SK-N-SH treated with all-trans-retinoic acid at 6 μM for 48 hours (cell line): ENCODE measurements at regions not wholly inside any gene's neighbourhood (a gene's known extent, or its start where the extent isn't known, plus 50 kb on each side); places are given as distances from the start of the nearest gene placed in this dataset.

ENCODE experiments used
- ATAC-seq: fragments of 200-7000 bp; cut with Tn5 transposase; 3 replicates; pipeline ENCODE4 v1.9.1; 2020; ENCODE audit warnings: mild to moderate bottlenecking, moderate library complexity
- ARNTL ChIP-seq: fragments of 450-650 bp; formaldehyde crosslinking; IDR thresholded peaks from 2 replicates; pipeline ENCODE4 v1.5.0; 2020; ENCODE audit warnings: low read depth, mild to moderate bottlenecking, moderate library complexity, borderline replicate concordance
- BACH2 ChIP-seq: fragments of 250-450 bp; sonication (Bioruptor Pico); IDR thresholded peaks from 2 replicates; pipeline ENCODE4 v1.9.0; 2021; ENCODE audit warnings: mild to moderate bottlenecking, borderline replicate concordance
- CSDC2 ChIP-seq: fragments of 250-450 bp; sonication (Bioruptor Pico); IDR thresholded peaks from 2 replicates; pipeline ENCODE4 v1.5.0; 2020; ENCODE audit warnings: mild to moderate bottlenecking, moderate library complexity
- ESRRG ChIP-seq: fragments of 250-450 bp; sonication (Bioruptor Pico); IDR thresholded peaks from 2 replicates; pipeline ENCODE4 v1.6.1; 2021; ENCODE audit warnings: mild to moderate bottlenecking
- GLIS3 ChIP-seq: fragments of 250-450 bp; sonication (Bioruptor Pico); IDR thresholded peaks from 2 replicates; pipeline ENCODE4 v1.5.0; 2020; ENCODE audit warnings: mild to moderate bottlenecking, moderate library complexity
- ISL1 ChIP-seq: fragments of 250-450 bp; sonication (Bioruptor Pico); IDR thresholded peaks from 2 replicates; pipeline ENCODE4 v2.1.2; 2022; ENCODE audit warnings: mild to moderate bottlenecking, moderate library complexity
- RARB ChIP-seq: fragments of 250-450 bp; sonication (Bioruptor Pico); IDR thresholded peaks from 2 replicates; pipeline ENCODE4 v1.8.0; 2021; ENCODE audit warnings: mild to moderate bottlenecking, moderate library complexity
- ZC3H10 ChIP-seq: fragments of 250-450 bp; sonication (Bioruptor Pico); IDR thresholded peaks from 2 replicates; pipeline ENCODE4 v1.5.1; 2021; ENCODE audit warnings: mild to moderate bottlenecking, moderate library complexity
- ZFP3 ChIP-seq: fragments of 250-450 bp; sonication (Bioruptor Pico); IDR thresholded peaks from 2 replicates; pipeline ENCODE4 v1.5.0; 2020; ENCODE audit warnings: mild to moderate bottlenecking, moderate library complexity
- ZFP30 ChIP-seq: fragments of 450-650 bp; formaldehyde crosslinking; IDR thresholded peaks from 2 replicates; pipeline ENCODE4 v1.5.0; 2022; ENCODE audit warnings: mild to moderate bottlenecking, moderate library complexity
- ZNF565 ChIP-seq: fragments of 450-650 bp; formaldehyde crosslinking; conservative IDR thresholded peaks from 2 replicates; pipeline ENCODE4 v1.5.0; 2020; ENCODE audit warnings: low read depth, mild to moderate bottlenecking, moderate library complexity
- ZNF8 ChIP-seq: fragments of 450-650 bp; formaldehyde crosslinking; IDR thresholded peaks from 2 replicates; pipeline ENCODE4 v1.5.0; 2020; ENCODE audit warnings: mild to moderate bottlenecking, moderate library complexity
- TF ChIP-seq, protein P1 (sequence below): fragments of 250-450 bp; sonication (Bioruptor Pico); IDR thresholded peaks from 2 replicates; pipeline ENCODE4 v1.5.1; 2020; ENCODE audit warnings: low read depth, mild to moderate bottlenecking, moderate library complexity
- TF ChIP-seq, protein P2 (sequence below): fragments of 250-450 bp; sonication (Bioruptor Pico); IDR thresholded peaks from 2 replicates; pipeline ENCODE4 v1.5.0; 2020; ENCODE audit warnings: mild to moderate bottlenecking, moderate library complexity
- TF ChIP-seq, protein P3 (sequence below): fragments of 250-450 bp; sonication (Bioruptor Pico); IDR thresholded peaks from 2 replicates; pipeline ENCODE4 v1.5.1; 2021; ENCODE audit warnings: mild to moderate bottlenecking, moderate library complexity
- TF ChIP-seq, protein P4 (sequence below): fragments of 250-450 bp; sonication (Bioruptor Pico); IDR thresholded peaks from 2 replicates; pipeline ENCODE4 v1.8.0; 2020; ENCODE audit warnings: mild to moderate bottlenecking, moderate library complexity, borderline replicate concordance

DNA sequence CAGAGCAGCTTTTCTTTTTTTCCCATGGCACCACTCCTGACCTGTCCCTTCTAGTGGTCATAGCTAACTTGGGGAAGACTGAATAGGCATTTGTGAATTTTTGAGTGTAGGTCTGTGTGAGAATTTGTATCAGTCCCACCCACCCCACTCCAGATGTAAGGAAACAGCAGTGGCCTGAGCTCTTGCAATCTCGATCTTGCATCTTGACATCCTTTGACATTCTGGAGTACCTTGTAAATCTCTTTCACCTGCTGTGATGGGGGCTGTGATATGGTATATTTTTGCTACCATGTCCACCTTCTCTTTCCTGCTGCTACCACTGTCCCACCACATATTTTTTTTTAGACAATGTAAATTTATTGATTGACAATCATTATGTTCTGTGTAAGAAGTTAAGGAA, 289.3 kb downstream of the MAP2K6 start:
- ATAC-seq, result no peak

DNA sequence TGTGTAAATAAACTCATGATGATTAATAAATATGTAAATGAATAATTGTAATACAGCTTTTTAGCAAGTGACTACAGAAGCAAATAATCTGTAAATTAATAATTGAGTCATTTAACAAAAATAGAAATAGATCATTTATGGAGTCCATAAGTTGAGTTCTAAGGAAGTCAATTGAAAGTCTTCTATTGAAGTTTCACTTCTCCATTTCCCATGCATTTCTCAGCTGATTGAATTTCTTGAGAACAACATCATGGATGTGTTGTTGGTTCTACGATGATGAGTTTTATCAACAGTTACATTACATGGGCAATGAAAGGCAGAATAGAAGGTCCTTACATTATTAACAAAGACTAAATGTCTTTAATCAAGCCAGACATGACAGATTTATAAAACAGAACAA, 290.4 kb downstream of the MAP2K6 start:
- no peak for ATAC-seq
- TF ChIP-seq ISL1 (CRISPR knock-in tag) (no peak), ZNF8 (no peak)
- TF ChIP-seq, protein P1, sequence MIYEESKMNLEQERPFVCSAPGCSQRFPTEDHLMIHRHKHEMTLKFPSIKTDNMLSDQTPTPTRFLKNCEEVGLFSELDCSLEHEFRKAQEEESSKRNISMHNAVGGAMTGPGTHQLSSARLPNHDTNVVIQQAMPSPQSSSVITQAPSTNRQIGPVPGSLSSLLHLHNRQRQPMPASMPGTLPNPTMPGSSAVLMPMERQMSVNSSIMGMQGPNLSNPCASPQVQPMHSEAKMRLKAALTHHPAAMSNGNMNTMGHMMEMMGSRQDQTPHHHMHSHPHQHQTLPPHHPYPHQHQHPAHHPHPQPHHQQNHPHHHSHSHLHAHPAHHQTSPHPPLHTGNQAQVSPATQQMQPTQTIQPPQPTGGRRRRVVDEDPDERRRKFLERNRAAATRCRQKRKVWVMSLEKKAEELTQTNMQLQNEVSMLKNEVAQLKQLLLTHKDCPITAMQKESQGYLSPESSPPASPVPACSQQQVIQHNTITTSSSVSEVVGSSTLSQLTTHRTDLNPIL (CRISPR knock-in tag), result no peak

More for the DNA sequence above, 289.3 kb downstream of the MAP2K6 start:
- TF ChIP-seq ZFP3 (CRISPR knock-in tag) (no peak), GLIS3 (CRISPR knock-in tag) (no peak), RARB (CRISPR knock-in tag) (no peak), BACH2 (CRISPR knock-in tag) (no peak), ESRRG (no peak), ARNTL (CRISPR knock-in tag) (no peak), ZFP30 (CRISPR knock-in tag) (no peak), ISL1 (CRISPR knock-in tag) (no peak)
- TF ChIP-seq, protein P2, sequence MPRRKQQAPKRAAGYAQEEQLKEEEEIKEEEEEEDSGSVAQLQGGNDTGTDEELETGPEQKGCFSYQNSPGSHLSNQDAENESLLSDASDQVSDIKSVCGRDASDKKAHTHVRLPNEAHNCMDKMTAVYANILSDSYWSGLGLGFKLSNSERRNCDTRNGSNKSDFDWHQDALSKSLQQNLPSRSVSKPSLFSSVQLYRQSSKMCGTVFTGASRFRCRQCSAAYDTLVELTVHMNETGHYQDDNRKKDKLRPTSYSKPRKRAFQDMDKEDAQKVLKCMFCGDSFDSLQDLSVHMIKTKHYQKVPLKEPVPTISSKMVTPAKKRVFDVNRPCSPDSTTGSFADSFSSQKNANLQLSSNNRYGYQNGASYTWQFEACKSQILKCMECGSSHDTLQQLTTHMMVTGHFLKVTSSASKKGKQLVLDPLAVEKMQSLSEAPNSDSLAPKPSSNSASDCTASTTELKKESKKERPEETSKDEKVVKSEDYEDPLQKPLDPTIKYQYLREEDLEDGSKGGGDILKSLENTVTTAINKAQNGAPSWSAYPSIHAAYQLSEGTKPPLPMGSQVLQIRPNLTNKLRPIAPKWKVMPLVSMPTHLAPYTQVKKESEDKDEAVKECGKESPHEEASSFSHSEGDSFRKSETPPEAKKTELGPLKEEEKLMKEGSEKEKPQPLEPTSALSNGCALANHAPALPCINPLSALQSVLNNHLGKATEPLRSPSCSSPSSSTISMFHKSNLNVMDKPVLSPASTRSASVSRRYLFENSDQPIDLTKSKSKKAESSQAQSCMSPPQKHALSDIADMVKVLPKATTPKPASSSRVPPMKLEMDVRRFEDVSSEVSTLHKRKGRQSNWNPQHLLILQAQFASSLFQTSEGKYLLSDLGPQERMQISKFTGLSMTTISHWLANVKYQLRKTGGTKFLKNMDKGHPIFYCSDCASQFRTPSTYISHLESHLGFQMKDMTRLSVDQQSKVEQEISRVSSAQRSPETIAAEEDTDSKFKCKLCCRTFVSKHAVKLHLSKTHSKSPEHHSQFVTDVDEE, result no peak
- TF ChIP-seq, protein P3, sequence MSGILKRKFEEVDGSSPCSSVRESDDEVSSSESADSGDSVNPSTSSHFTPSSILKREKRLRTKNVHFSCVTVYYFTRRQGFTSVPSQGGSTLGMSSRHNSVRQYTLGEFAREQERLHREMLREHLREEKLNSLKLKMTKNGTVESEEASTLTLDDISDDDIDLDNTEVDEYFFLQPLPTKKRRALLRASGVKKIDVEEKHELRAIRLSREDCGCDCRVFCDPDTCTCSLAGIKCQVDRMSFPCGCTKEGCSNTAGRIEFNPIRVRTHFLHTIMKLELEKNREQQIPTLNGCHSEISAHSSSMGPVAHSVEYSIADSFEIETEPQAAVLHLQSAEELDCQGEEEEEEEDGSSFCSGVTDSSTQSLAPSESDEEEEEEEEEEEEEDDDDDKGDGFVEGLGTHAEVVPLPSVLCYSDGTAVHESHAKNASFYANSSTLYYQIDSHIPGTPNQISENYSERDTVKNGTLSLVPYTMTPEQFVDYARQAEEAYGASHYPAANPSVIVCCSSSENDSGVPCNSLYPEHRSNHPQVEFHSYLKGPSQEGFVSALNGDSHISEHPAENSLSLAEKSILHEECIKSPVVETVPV (CRISPR knock-in tag), result no peak
- TF ChIP-seq, protein P1 (CRISPR knock-in tag), result no peak
- TF ChIP-seq, protein P4, sequence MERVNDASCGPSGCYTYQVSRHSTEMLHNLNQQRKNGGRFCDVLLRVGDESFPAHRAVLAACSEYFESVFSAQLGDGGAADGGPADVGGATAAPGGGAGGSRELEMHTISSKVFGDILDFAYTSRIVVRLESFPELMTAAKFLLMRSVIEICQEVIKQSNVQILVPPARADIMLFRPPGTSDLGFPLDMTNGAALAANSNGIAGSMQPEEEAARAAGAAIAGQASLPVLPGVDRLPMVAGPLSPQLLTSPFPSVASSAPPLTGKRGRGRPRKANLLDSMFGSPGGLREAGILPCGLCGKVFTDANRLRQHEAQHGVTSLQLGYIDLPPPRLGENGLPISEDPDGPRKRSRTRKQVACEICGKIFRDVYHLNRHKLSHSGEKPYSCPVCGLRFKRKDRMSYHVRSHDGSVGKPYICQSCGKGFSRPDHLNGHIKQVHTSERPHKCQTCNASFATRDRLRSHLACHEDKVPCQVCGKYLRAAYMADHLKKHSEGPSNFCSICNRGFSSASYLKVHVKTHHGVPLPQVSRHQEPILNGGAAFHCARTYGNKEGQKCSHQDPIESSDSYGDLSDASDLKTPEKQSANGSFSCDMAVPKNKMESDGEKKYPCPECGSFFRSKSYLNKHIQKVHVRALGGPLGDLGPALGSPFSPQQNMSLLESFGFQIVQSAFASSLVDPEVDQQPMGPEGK (CRISPR knock-in tag), result no peak

DNA sequence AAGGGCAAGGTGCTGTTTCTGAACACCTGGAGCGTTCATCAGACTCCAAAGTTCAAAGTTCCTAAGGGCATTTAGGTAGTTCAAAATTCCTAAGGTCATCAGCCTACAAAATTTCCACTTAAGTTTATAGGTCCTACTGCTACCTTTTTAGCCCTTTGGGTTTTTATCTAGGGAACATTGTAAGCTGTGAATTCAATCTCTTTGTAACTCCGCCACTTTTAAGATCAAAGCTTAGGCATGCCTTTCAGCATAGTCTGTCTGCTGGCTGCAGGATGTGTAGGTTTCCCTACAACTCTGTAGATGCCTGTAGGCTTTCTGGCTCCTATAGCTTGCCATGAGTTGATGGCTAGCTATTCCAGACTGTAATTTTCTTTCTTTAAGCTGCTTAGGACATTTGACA, 291.6 kb downstream of the MAP2K6 start:
- TF ChIP-seq RARB (CRISPR knock-in tag), result no peak
- TF ChIP-seq, protein P1 (CRISPR knock-in tag), result no peak
- no peak for TF ChIP-seq ZC3H10 (CRISPR knock-in tag)
- TF ChIP-seq ARNTL (CRISPR knock-in tag), result no peak
- TF ChIP-seq CSDC2 (CRISPR knock-in tag), result no peak
- TF ChIP-seq, protein P3 (CRISPR knock-in tag), result no peak
- no peak for TF ChIP-seq GLIS3 (CRISPR knock-in tag)
- no peak for TF ChIP-seq ZNF8
- no peak for TF ChIP-seq ZNF565 (CRISPR knock-in tag)
- ATAC-seq, result no peak
